B cell (primary cell): ENCODE measurements at regions not wholly inside any gene's neighbourhood (a gene's known extent, or its start where the extent isn't known, plus 50 kb on each side); places are given as distances from the start of the nearest gene placed in this dataset.
"Not testable (repeated sequence)": the region's sequence is repeated elsewhere in the genome, so short reads cannot be mapped to it uniquely, and the experiment has no call there.

Experiments used
- ATAC-seq: fragments of 200-7000 bp; cut with Tn5 transposase; one replicate; pipeline ENCODE4 v1.10.0; 2021; ENCODE audit warnings: low read depth, mild to moderate bottlenecking, moderate number of reproducible peaks, moderate library complexity
- CTCF ChIA-PET: fragments of 350-600 bp; sonication (Branson Sonifier 250); formaldehyde crosslinking; loops from one replicate; lab custom pipeline; 2021; ENCODE audit warnings: antibody characterized with exemption, inconsistent platforms; lab: Charles Lee
- POLR2A ChIA-PET: fragments of 350-600 bp; sonication (Branson Sonifier 250); formaldehyde crosslinking; loops from one replicate; lab custom pipeline; 2021; ENCODE audit warnings: antibody characterized with exemption; lab: Charles Lee
- DNase-seq: peaks from one replicate; pipeline ENCODE4 v3.0.0; 2013
- H2AFZ ChIP-seq: 2 replicates; pipeline ENCODE4 v1.6.1; 2012; ENCODE audit warnings: mild to moderate bottlenecking, low read depth, low read length; ENCODE audit not compliant: insufficient read depth, poor library complexity, severe bottlenecking
- H3K27ac ChIP-seq, 2 donors: 1 replicate in 1 of 2; 2 replicates in 1 of 2; pipeline ENCODE4 v1.5.1; 2012 to 2013; ENCODE audit warnings: low read length in 2 of 2, mild to moderate bottlenecking in 2 of 2, moderate library complexity in 1 of 2
- H3K27me3 ChIP-seq, 4 experiments: fragments of 200-600 bp in 1 of 4; sonication (generic) in 1 of 4; replicated peaks in 1 of 4; 1 replicate in 2 of 4; 2 replicates in 2 of 4; pipeline versions ENCODE4 v1.6.1 to v1.7.0; 2013 to 2016; ENCODE audit warnings: low read length in 3 of 4, mild to moderate bottlenecking in 2 of 4, mixed read lengths in 1 of 4, moderate library complexity in 1 of 4; ENCODE audit not compliant: insufficient read depth in 4 of 4, control insufficient read depth in 3 of 4; ENCODE audit errors: control extremely low read depth in 1 of 4
- H3K36me3 ChIP-seq, 2 experiments: replicated peaks in 1 of 2; 1 replicate in 1 of 2; 2 replicates in 1 of 2; pipeline versions ENCODE4 v1.6.1 to v1.7.1; 2013; ENCODE audit warnings: low read length in 1 of 2; ENCODE audit not compliant: insufficient read depth in 2 of 2, control insufficient read depth in 1 of 2; ENCODE audit errors: control extremely low read depth in 1 of 2, extremely low read depth in 1 of 2
- H3K4me1 ChIP-seq, 2 donors: fragments of 200-600 bp in 1 of 2; sonication (generic) in 1 of 2; 1 replicate in 1 of 2; 2 replicates in 1 of 2; pipeline versions ENCODE4 v1.5.1 to v1.6.1; 2013 to 2017; ENCODE audit warnings: low read length in 2 of 2; ENCODE audit not compliant: control insufficient read depth in 2 of 2, insufficient read depth in 2 of 2
- H3K4me2 ChIP-seq: replicated peaks from 2 replicates; pipeline ENCODE3; 2012; ENCODE audit warnings: mild to moderate bottlenecking, low read depth, low read length; ENCODE audit not compliant: poor library complexity, severe bottlenecking
- H3K4me3 ChIP-seq, 5 experiments: fragments of 200-600 bp in 1 of 5; sonication (generic) in 1 of 5; 1 replicate in 3 of 5; 2 replicates in 2 of 5; pipeline versions ENCODE4 v1.5.1 to v1.7.0; 2011 to 2016; ENCODE audit warnings: low read length in 4 of 5, mild to moderate bottlenecking in 4 of 5, low read depth in 2 of 5, control low read depth in 1 of 5, moderate library complexity in 1 of 5; ENCODE audit not compliant: insufficient read depth in 1 of 5; ENCODE audit errors: control extremely low read depth in 1 of 5, extremely low read depth in 1 of 5
- H3K79me2 ChIP-seq: fragments of 200-600 bp; sonication (generic); one replicate; pipeline ENCODE4 v1.6.0; 2016; ENCODE audit warnings: low read length; ENCODE audit not compliant: control insufficient read depth, insufficient read depth
- H3K9ac ChIP-seq: fragments of 200-600 bp; sonication (generic); 2 replicates; pipeline ENCODE4 v1.6.1; 2017; ENCODE audit warnings: mild to moderate bottlenecking, low read length, moderate library complexity
- H3K9me3 ChIP-seq, 3 donors: one replicate each; pipeline versions ENCODE4 v1.6.1 to v1.7.1; 2013; ENCODE audit warnings: low read length in 2 of 3; ENCODE audit not compliant: control insufficient read depth in 2 of 3, insufficient read depth in 1 of 3; ENCODE audit errors: control extremely low read depth in 1 of 3
- H4K20me1 ChIP-seq: 2 replicates; pipeline ENCODE4 v1.6.0; 2012; ENCODE audit warnings: mild to moderate bottlenecking, low read length; ENCODE audit not compliant: insufficient read depth, control insufficient read depth, poor library complexity, severe bottlenecking
- H3K27ac Mint-ChIP-seq: one replicate; pipeline ENCODE4 v1.8.0; 2021; ENCODE audit warnings: mixed read lengths
- H3K27me3 Mint-ChIP-seq: one replicate; pipeline ENCODE4 v1.8.0; 2021; ENCODE audit warnings: mixed read lengths
- H3K4me1 Mint-ChIP-seq: one replicate; pipeline ENCODE4 v1.8.0; 2021; ENCODE audit warnings: mixed read lengths
- H3K4me3 Mint-ChIP-seq: one replicate; pipeline ENCODE4 v1.8.0; 2021; ENCODE audit warnings: mixed read lengths
- H3K9me3 Mint-ChIP-seq: one replicate; pipeline ENCODE4 v1.8.0; 2022; ENCODE audit warnings: mixed read lengths; ENCODE audit not compliant: insufficient read depth
- EZH2 ChIP-seq: IDR thresholded peaks from 2 replicates; pipeline ENCODE4 v1.6.1; 2012; ENCODE audit warnings: borderline replicate concordance, low read depth, mild to moderate bottlenecking, moderate library complexity, low read length; ENCODE audit not compliant: insufficient read depth, poor library complexity, severe bottlenecking
- WGBS: methylation state at CpG from one replicate; pipeline ENCODE4 v1.1.5; 2013; ENCODE audit warnings: missing lambda C conversion rate; ENCODE audit not compliant: insufficient coverage; 5-methylcytosine and 5-hydroxymethylcytosine counted together
- intact Hi-C: fragments of 100-400 bp; cut with micrococcal nuclease; formaldehyde crosslinking; loops from one replicate; pipeline ENCODE4 v1.10.0; 2022
- TF ChIP-seq, protein P1 (sequence below): fragments of 200-600 bp; IDR thresholded peaks from one replicate; pipeline ENCODE4 v1.8.0; 2022; ENCODE audit warnings: antibody characterized with exemption, mild to moderate bottlenecking

DNA sequence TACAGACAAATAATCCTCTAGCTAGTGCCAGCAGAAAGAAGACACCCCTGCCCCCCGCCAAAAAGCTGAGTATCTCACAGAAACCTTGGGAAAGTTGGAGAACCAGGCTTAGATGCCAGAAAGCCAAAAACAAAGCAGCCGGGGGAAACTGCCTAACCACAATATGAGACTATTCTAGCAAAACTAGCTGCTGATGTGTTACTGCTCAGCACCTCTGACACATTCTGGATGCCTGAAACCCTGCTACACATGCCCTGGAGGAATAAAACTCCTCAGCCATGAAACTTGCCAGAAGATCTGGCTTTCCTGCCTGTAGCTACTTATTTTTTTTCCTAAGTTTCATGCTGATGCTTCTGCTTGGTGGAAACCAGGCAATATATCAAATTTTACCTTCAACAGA, 122.7 kb upstream of the GCFC2 start:
- no peaks in the 10 kb centered on the region for H3K4me1 Mint-ChIP-seq
- ChIA-PET POLR2A (no interaction called here), CTCF (no interaction called here)
- no peak for DNase-seq
- Histone ChIP-seq H3K27ac (no peak overlapping the region), H3K36me3 (no peaks in the 10 kb centered on the region), H3K4me1 (no peaks in the 10 kb centered on the region), H3K79me2 (no peaks in the 10 kb centered on the region), H2AFZ (no peak overlapping the region), H3K4me2 (no peak overlapping the region), H4K20me1 (no peaks in the 10 kb centered on the region), H3K9me3 (peaks cover 0 to 5% (median 0%) of the 10 kb centered on the region in 3 donors), H3K27me3 (no peaks in the 10 kb centered on the region), H3K4me3 (no peak overlapping the region), H3K9ac (no peak overlapping the region)
- intact Hi-C loops = no loop called here
- no peak for ATAC-seq
- TF ChIP-seq EZH2 = no peak
- TF ChIP-seq, protein P1, sequence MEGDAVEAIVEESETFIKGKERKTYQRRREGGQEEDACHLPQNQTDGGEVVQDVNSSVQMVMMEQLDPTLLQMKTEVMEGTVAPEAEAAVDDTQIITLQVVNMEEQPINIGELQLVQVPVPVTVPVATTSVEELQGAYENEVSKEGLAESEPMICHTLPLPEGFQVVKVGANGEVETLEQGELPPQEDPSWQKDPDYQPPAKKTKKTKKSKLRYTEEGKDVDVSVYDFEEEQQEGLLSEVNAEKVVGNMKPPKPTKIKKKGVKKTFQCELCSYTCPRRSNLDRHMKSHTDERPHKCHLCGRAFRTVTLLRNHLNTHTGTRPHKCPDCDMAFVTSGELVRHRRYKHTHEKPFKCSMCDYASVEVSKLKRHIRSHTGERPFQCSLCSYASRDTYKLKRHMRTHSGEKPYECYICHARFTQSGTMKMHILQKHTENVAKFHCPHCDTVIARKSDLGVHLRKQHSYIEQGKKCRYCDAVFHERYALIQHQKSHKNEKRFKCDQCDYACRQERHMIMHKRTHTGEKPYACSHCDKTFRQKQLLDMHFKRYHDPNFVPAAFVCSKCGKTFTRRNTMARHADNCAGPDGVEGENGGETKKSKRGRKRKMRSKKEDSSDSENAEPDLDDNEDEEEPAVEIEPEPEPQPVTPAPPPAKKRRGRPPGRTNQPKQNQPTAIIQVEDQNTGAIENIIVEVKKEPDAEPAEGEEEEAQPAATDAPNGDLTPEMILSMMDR = no peak
- H3K27me3 Mint-ChIP-seq = no peaks in the 10 kb centered on the region
- no peak overlapping the region for H3K4me3 Mint-ChIP-seq
- WGBS = 74% methylated on average over 2 of the region's 2 CpGs
- no peak overlapping the region for H3K27ac Mint-ChIP-seq
- H3K9me3 Mint-ChIP-seq = no peaks in the 10 kb centered on the region

DNA sequence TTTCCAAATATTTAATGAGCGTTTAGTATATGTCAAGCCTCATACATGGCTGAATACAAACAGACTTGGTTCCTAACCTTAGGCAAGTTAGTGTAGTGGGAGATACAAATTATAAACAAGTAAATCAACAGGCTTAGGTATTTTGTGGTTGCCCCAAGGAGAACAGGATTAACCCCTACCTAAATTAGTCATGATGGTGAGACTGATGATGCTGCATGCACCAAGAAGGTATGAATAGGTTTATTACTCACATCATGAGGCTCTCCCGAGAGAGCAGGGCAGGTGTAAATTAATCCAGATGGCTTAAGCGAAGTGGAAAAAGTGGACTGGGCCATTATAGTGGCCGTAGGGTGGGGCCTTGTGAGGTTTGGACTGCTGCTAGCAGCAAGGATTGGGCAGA, 118.1 kb upstream of the GCFC2 start:
- ATAC-seq = no peak
- ChIA-PET CTCF (no interaction called here), POLR2A (no interaction called here)
- Histone ChIP-seq H3K4me2 (no peak overlapping the region), H3K79me2 (no peaks in the 10 kb centered on the region), H2AFZ (no peak overlapping the region), H3K27me3 (no peaks in the 10 kb centered on the region), H3K9ac (no peak overlapping the region), H3K4me3 (no peak overlapping the region), H3K4me1 (no peaks in the 10 kb centered on the region), H3K36me3 (no peaks in the 10 kb centered on the region), H3K27ac (no peak overlapping the region), H3K9me3 (peaks cover 0 to 5% (median 0%) of the 10 kb centered on the region in 3 donors), H4K20me1 (no peaks in the 10 kb centered on the region)
- intact Hi-C loops = no loop called here
- TF ChIP-seq EZH2 = no peak
- TF ChIP-seq, protein P1 = no peak
- Mint-ChIP-seq H3K9me3 (peaks cover 11% of the 10 kb centered on the region), H3K4me1 (no peaks in the 10 kb centered on the region), H3K27me3 (no peaks in the 10 kb centered on the region), H3K27ac (no peak overlapping the region), H3K4me3 (no peak overlapping the region)
- DNase-seq = no peak
- WGBS = 73% methylated on average over 3 of the region's 4 CpGs

DNA sequence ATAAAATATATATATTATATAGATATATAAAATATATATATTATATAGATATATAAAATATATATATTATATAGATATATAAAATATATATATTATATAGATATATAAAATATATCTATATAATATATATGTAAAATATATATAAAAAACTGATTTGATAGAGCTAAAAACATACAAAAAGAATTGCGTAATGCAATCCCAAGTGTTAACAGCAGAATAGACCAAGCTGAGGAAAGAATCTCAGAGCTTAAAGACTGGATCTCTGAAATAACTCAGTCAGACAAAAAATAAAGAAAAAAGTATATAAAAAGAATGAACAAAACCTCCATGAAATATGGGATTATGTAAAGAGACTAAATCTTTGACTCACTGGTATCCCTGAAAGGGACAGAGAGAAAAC, 112.8 kb upstream of the GCFC2 start:
- DNase-seq, H3K4me1 Mint-ChIP-seq, POLR2A ChIA-PET, intact Hi-C loops, H3K27ac ChIP-seq, H3K27me3 Mint-ChIP-seq, H3K4me2 ChIP-seq, H3K9ac ChIP-seq, H3K4me3 ChIP-seq, H2AFZ ChIP-seq, H3K4me1 ChIP-seq, CTCF ChIA-PET, H3K27me3 ChIP-seq, H4K20me1 ChIP-seq, H3K27ac Mint-ChIP-seq, H3K36me3 ChIP-seq, ATAC-seq, H3K79me2 ChIP-seq, H3K4me3 Mint-ChIP-seq: not testable (repeated sequence)
- no CpG with 5 or more reads among the region's 1 CpG for WGBS
- peaks cover 11% of the 10 kb centered on the region for H3K9me3 Mint-ChIP-seq
- H3K9me3 ChIP-seq = peaks cover 0 to 12% (median 0%) of the 10 kb centered on the region in 3 donors
